H9 (cell line): ENCODE measurements at regions not wholly inside any gene's neighbourhood (a gene's known extent, or its start where the extent isn't known, plus 50 kb on each side); places are given as distances from the start of the nearest gene placed in this dataset.

Experiments
- DNase-seq: peaks from one replicate; pipeline ENCODE4 v3.0.0-alpha.2; 2017
- H2AFZ ChIP-seq: one replicate; pipeline ENCODE4 v1.6.1; 2013; ENCODE audit warnings: mild to moderate bottlenecking, low read length, control low read depth, moderate library complexity
- H2AK5ac ChIP-seq: 2 replicates; pipeline ENCODE4 v1.6.1; 2013; ENCODE audit warnings: low read length, control low read depth, mixed read lengths; ENCODE audit not compliant: insufficient read length
- H2BK120ac ChIP-seq: one replicate; pipeline ENCODE4 v1.6.1; 2013; ENCODE audit warnings: low read depth, mild to moderate bottlenecking, low read length, control low read depth, inconsistent platforms; ENCODE audit not compliant: poor library complexity, severe bottlenecking
- H2BK12ac ChIP-seq: 2 replicates; pipeline ENCODE4 v1.6.1; 2013; ENCODE audit warnings: low read length, control low read depth, mixed read lengths, low read depth; ENCODE audit not compliant: insufficient read length
- H2BK15ac ChIP-seq: 2 replicates; pipeline ENCODE4 v1.6.1; 2013; ENCODE audit warnings: low read depth, low read length, control low read depth
- H2BK20ac ChIP-seq: one replicate; pipeline ENCODE4 v1.6.1; 2013; ENCODE audit warnings: low read depth, mild to moderate bottlenecking, low read length, control low read depth, inconsistent platforms; ENCODE audit not compliant: poor library complexity, severe bottlenecking
- H2BK5ac ChIP-seq: 2 replicates; pipeline ENCODE4 v1.6.1; 2013; ENCODE audit warnings: low read length, control low read depth, mixed read lengths; ENCODE audit not compliant: insufficient read length
- H3K14ac ChIP-seq: 2 replicates; pipeline ENCODE4 v1.6.1; 2013; ENCODE audit warnings: low read length, control low read depth; ENCODE audit not compliant: insufficient read depth
- H3K18ac ChIP-seq: 2 replicates; pipeline ENCODE4 v1.6.1; 2013; ENCODE audit warnings: low read depth, mild to moderate bottlenecking, mixed read lengths, low read length, control low read depth; ENCODE audit not compliant: insufficient read length
- H3K23ac ChIP-seq: 2 replicates; pipeline ENCODE4 v1.6.1; 2013; ENCODE audit warnings: low read length, control low read depth, mixed read lengths, low read depth; ENCODE audit not compliant: insufficient read length
- H3K23me2 ChIP-seq: 2 replicates; pipeline ENCODE4 v1.6.1; 2013; ENCODE audit warnings: low read depth, mild to moderate bottlenecking, mixed read lengths, low read length, control low read depth; ENCODE audit not compliant: insufficient read length, poor library complexity, severe bottlenecking
- H3K27ac ChIP-seq: 2 replicates; pipeline ENCODE4 v1.5.1; 2013; ENCODE audit warnings: low read length, control low read depth, mixed read lengths, low read depth; ENCODE audit not compliant: insufficient read length
- H3K27me3 ChIP-seq: 2 replicates; pipeline ENCODE4 v1.6.1; 2013; ENCODE audit warnings: low read length, control low read depth, inconsistent platforms; ENCODE audit not compliant: insufficient read depth
- H3K4ac ChIP-seq: 2 replicates; pipeline ENCODE4 v1.6.1; 2013; ENCODE audit warnings: low read depth, mild to moderate bottlenecking, control low read depth, inconsistent platforms, low read length, moderate library complexity
- H3K4me1 ChIP-seq: 2 replicates; pipeline ENCODE4 v1.6.1; 2013; ENCODE audit warnings: low read length, control low read depth, inconsistent platforms; ENCODE audit not compliant: insufficient read depth
- H3K4me2 ChIP-seq: 2 replicates; pipeline ENCODE4 v1.6.1; 2013; ENCODE audit warnings: low read length, control low read depth, mixed read lengths; ENCODE audit not compliant: insufficient read length, insufficient read depth
- H3K56ac ChIP-seq: 2 replicates; pipeline ENCODE4 v1.6.1; 2013; ENCODE audit warnings: low read depth, mild to moderate bottlenecking, mixed read lengths, low read length, control low read depth; ENCODE audit not compliant: insufficient read length
- H3K79me1 ChIP-seq: 2 replicates; pipeline ENCODE4 v1.6.1; 2013; ENCODE audit warnings: low read depth, mild to moderate bottlenecking, moderate library complexity, low read length, control low read depth, inconsistent platforms; ENCODE audit not compliant: insufficient read depth, poor library complexity, severe bottlenecking
- H3K79me2 ChIP-seq: 2 replicates; pipeline ENCODE4 v1.6.1; 2013; ENCODE audit warnings: low read length, control low read depth, inconsistent platforms; ENCODE audit not compliant: insufficient read depth
- H3K9ac ChIP-seq: 2 replicates; pipeline ENCODE4 v1.6.1; 2013; ENCODE audit warnings: low read length, control low read depth, mixed read lengths; ENCODE audit not compliant: insufficient read length; ENCODE audit errors: extremely low read depth
- H3K9me3 ChIP-seq: one replicate; pipeline ENCODE4 v1.6.1; 2013; ENCODE audit warnings: low read depth, low read length, inconsistent platforms; ENCODE audit not compliant: control insufficient read depth
- H3T11ph ChIP-seq: one replicate; pipeline ENCODE4 v1.6.1; 2013; ENCODE audit warnings: mild to moderate bottlenecking, low read length, control low read depth, inconsistent platforms
- H4K20me1 ChIP-seq: one replicate; pipeline ENCODE4 v1.6.1; 2013; ENCODE audit not compliant: control insufficient read depth, insufficient read length, insufficient read depth
- H4K5ac ChIP-seq: 2 replicates; pipeline ENCODE4 v1.6.1; 2013; ENCODE audit warnings: low read depth, mild to moderate bottlenecking, mixed read lengths, low read length, control low read depth; ENCODE audit not compliant: insufficient read length
- H4K8ac ChIP-seq: replicated peaks from 2 replicates; pipeline ENCODE4 v1.6.1; 2013; ENCODE audit warnings: low read length, control low read depth, mixed read lengths, low read depth; ENCODE audit not compliant: insufficient read length
- H4K91ac ChIP-seq: 2 replicates; pipeline ENCODE4 v1.6.1; 2013; ENCODE audit warnings: low read depth, mild to moderate bottlenecking, moderate library complexity, mixed read lengths, low read length, control low read depth; ENCODE audit not compliant: insufficient read length
- H3K27ac Mint-ChIP-seq, 3 experiments: 2 replicates in 2 of 3; 3 replicates in 1 of 3; pipeline ENCODE4 v1.8.0; 2020 to 2021; ENCODE audit warnings: mixed read lengths in 3 of 3, mild to moderate bottlenecking in 1 of 3, moderate library complexity in 1 of 3
- H3K27me3 Mint-ChIP-seq: 2 replicates; pipeline ENCODE4 v1.8.0; 2021; ENCODE audit warnings: low read depth, mild to moderate bottlenecking, moderate library complexity, mixed read lengths
- H3K36me3 Mint-ChIP-seq, 3 experiments: 2 replicates in 2 of 3; 3 replicates in 1 of 3; pipeline ENCODE4 v1.8.0; 2020 to 2021; ENCODE audit warnings: low read depth in 3 of 3, mixed read lengths in 3 of 3; ENCODE audit not compliant: insufficient read depth in 1 of 3
- H3K4me1 Mint-ChIP-seq, 2 experiments: 2 replicates each; pipeline ENCODE4 v1.8.0; 2020; ENCODE audit warnings: mixed read lengths in 2 of 2
- H3K4me3 Mint-ChIP-seq, 2 experiments: 2 replicates in 1 of 2; 3 replicates in 1 of 2; pipeline ENCODE4 v1.8.0; 2020 to 2021; ENCODE audit warnings: mild to moderate bottlenecking in 2 of 2, mixed read lengths in 2 of 2, moderate library complexity in 1 of 2
- H3K9me3 Mint-ChIP-seq, 2 experiments: 2 replicates in 1 of 2; 3 replicates in 1 of 2; pipeline ENCODE4 v1.8.0; 2020; ENCODE audit warnings: mild to moderate bottlenecking in 2 of 2, mixed read lengths in 2 of 2, moderate library complexity in 1 of 2
- CTCF ChIP-seq: fragments of 200-600 bp; sonication (generic); conservative IDR thresholded peaks from 3 replicates; pipeline ENCODE4 v1.8.0; 2021; ENCODE audit warnings: antibody characterized with exemption, mild to moderate bottlenecking
- WGBS: extraction: QIAGEN DNeasy Blood & Tissue Kit; methylation state at CpG from one replicate; pipeline ENCODE4 v1.1.7; 2013; ENCODE audit warnings: missing lambda C conversion rate, low lambda C conversion rate, mixed read lengths; ENCODE audit not compliant: insufficient read length; ENCODE audit errors: extremely low coverage; 5-methylcytosine and 5-hydroxymethylcytosine counted together

GRCh38 chr17:22217135-22217534, 524.8 kb downstream of the KCNJ18 start:
- peaks cover 3% of the 10 kb centered on the region for H3K27me3 Mint-ChIP-seq
- no peaks in the 10 kb centered on the region for H3K23me2 ChIP-seq
- peaks cover 75 to 84% of the 10 kb centered on the region in 2 experiments for H3K9me3 Mint-ChIP-seq
- no peak for DNase-seq
- no peaks in the 10 kb centered on the region for H3K79me2 ChIP-seq
- no peak overlapping the region for H3K27ac ChIP-seq
- no peaks in the 10 kb centered on the region for H4K20me1 ChIP-seq
- no peak overlapping the region for H3K4me2 ChIP-seq
- peaks cover 0 to 13% (median 3%) of the 10 kb centered on the region in 3 experiments; a peak in 4 of 7 replicates for H3K36me3 Mint-ChIP-seq
- no peaks in the 10 kb centered on the region for H3K79me1 ChIP-seq
- no peak overlapping the region for H4K5ac ChIP-seq
- H3K14ac ChIP-seq: no peak overlapping the region
- no peak overlapping the region for H2BK15ac ChIP-seq
- TF ChIP-seq CTCF: no peak
- H4K8ac ChIP-seq: no peak overlapping the region
- WGBS: no CpG with 5 or more reads among the region's 27 CpGs
- H3K56ac ChIP-seq: no peak overlapping the region
- no peak overlapping the region for H4K91ac ChIP-seq
- no peak overlapping the region for H3K18ac ChIP-seq
- no peak overlapping the region for H3T11ph ChIP-seq
- H2BK120ac ChIP-seq: no peak overlapping the region
- no peaks in the 10 kb centered on the region for H3K27me3 ChIP-seq
- H3K27ac Mint-ChIP-seq: no peak overlapping the region
- no peak overlapping the region for H3K4me3 Mint-ChIP-seq
- no peak overlapping the region for H3K9ac ChIP-seq
- H2BK5ac ChIP-seq: no peak overlapping the region
- H3K23ac ChIP-seq: no peak overlapping the region
- H2BK12ac ChIP-seq: no peak overlapping the region
- H3K4ac ChIP-seq: no peak overlapping the region
- no peaks in the 10 kb centered on the region for H3K4me1 ChIP-seq
- H2AFZ ChIP-seq: no peak overlapping the region
- peaks cover 3% of the 10 kb centered on the region for H3K9me3 ChIP-seq
- H2BK20ac ChIP-seq: no peak overlapping the region
- H3K4me1 Mint-ChIP-seq: no peaks in the 10 kb centered on the region
- H2AK5ac ChIP-seq: no peak overlapping the region
